ENCODE measurements at regions not wholly inside any gene's neighbourhood (a gene's known extent, or its start where the extent isn't known, plus 50 kb on each side); places are given as distances from the start of the nearest gene placed in this dataset.

DNA sequence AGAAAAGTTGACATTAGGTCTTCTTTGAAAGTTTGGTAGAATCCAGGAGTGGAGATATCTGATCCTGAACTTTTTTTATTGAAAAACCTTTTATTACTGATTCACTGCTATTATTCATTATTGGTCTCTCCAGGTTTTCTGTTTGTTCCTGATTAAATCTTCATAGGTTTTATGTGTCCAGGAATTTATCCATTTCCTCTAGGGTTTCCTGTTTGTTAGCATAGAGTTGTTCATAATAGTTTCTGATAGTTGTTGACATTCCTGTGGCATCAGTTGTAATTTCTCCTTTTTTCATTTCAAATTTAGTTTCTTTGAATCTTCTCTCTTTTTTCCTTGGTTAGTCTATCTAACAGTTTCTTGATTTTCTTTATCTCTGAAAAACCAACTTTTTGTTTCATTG is 370.3 kb downstream of the SLC6A15 start:
- DNase-seq (ENCODE audit: extremely low spot score) = no peak
- CTCF ChIA-PET = no interaction called here
- TF ChIP-seq, protein P1, sequence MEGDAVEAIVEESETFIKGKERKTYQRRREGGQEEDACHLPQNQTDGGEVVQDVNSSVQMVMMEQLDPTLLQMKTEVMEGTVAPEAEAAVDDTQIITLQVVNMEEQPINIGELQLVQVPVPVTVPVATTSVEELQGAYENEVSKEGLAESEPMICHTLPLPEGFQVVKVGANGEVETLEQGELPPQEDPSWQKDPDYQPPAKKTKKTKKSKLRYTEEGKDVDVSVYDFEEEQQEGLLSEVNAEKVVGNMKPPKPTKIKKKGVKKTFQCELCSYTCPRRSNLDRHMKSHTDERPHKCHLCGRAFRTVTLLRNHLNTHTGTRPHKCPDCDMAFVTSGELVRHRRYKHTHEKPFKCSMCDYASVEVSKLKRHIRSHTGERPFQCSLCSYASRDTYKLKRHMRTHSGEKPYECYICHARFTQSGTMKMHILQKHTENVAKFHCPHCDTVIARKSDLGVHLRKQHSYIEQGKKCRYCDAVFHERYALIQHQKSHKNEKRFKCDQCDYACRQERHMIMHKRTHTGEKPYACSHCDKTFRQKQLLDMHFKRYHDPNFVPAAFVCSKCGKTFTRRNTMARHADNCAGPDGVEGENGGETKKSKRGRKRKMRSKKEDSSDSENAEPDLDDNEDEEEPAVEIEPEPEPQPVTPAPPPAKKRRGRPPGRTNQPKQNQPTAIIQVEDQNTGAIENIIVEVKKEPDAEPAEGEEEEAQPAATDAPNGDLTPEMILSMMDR (IDR thresholded peaks at IDR 0.05; ENCODE audit: control extremely low read depth, extremely low read depth, low read depth, missing control alignments) = no peak
- POLR2A ChIA-PET = no interaction called here

DNA sequence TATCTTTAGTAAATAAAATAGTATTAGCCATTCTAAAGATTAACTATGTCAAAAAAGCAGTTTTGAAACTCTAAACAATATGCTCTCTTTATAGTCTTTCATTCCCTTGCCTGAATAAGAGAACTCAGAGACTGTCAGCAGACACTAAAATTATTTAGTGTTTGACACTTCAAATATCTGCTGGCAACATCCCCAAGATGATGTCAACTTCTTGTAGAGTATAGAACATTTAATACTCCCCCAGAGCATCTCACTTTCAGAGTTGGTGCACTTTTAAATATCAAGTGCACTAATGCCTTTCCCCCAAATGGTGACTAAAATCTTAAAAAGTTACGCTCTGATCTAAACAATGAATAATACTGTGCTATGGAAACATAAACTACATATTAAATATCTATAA is 374.9 kb downstream of the SLC6A15 start:
- ChIA-PET CTCF (no interaction called here), POLR2A (no interaction called here)

DNA sequence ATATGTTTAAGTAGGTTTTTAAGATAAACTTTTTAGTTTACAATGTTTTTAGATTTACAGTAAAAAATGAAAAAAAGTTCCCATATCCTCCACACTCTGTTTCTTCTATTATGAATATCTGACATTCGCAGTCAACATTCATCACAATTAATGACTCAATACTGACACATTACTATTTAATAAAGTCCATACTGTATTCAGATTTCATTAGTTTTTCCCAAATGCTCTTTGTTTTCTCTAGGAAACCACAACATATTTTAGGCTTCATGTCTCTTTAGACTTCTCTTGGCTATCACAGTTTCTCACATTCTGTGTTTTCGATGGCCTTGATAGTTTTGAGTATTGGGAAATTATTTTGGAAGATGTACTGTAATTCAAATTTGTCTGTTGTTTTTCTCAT is 399.8 kb downstream of the SLC6A15 start:
- DNase-seq (ENCODE audit: extremely low spot score) = no peak
- ChIA-PET CTCF (no interaction called here), POLR2A (no interaction called here)
- TF ChIP-seq, protein P1 (IDR thresholded peaks at IDR 0.05; ENCODE audit: control extremely low read depth, extremely low read depth, low read depth, missing control alignments) = no peak

More for the DNA sequence above, 374.9 kb downstream of the SLC6A15 start:
- TF ChIP-seq, protein P1 (IDR thresholded peaks at IDR 0.05; ENCODE audit: control extremely low read depth, extremely low read depth, low read depth, missing control alignments) = no peak
- no peak for DNase-seq (ENCODE audit: extremely low spot score)

DNA sequence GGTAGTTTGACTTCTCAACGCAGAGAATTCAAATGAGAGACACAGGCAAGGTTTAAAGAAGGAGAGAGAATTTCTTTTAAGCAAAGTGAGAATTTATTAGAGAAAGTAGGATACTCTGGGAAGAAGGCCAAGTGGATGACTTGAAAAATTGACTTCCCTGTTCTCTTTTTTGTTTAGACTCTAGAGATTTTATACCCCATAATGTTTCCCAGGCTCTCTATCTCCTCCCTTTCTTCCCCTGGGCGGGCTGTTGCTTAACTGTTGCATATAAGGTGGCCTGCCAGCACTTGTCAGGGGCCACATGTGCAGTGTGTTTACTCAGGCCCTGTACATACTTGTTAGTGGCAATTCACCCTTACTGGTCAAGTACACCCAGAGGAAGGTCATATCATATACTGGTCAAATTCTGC is 403.7 kb downstream of the SLC6A15 start:
- TF ChIP-seq, protein P1 (IDR thresholded peaks at IDR 0.05; ENCODE audit: control extremely low read depth, extremely low read depth, low read depth, missing control alignments) = no peak
- ChIA-PET POLR2A (no interaction called here), CTCF (no interaction called here)
- DNase-seq (ENCODE audit: extremely low spot score) = no peak

DNA sequence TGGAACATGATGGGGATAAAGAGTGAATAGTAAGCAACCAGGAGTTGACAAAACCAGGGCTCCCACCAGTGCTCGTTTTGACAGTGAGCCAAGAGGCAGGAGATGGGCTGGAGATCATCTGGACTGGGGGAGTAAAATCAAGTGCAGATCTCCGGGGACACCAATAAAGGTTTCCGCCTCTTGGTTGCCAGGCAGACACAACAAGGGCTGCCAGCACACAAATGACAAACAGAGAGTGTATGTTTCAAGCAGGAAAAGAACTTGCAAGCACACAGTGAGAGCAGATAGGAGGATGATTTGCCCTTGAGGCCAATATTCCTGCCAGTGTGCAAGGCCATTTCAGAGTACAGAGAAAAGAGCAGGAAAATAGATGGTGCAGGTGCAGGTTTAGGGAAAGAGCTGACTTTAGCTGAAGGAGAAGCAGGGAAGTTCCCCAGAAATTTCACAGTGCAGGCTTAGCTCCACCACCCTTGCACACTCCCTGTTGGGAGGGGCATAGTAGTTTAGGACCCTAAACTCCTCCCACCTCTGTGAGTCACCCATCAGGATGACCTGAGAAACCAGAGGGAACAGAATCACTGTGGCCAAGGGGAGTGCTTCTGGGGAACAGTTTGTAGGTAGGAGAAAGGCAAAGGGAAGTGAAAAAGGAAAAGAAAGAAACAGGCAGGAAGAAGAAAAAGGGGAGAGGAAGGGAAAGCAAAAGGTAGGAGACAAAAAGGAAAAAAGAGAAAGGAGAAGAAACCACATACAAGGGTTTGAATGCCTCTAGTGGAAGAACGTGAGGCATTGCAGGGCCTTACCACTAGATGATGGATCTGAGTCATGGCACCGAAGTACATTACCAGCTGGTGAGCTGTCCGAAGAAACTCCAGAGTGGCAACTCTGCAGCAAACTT is 404.4 kb downstream of the SLC6A15 start:
- DNase-seq (ENCODE audit: extremely low spot score) = no peak
- POLR2A ChIA-PET = no interaction called here
- CTCF ChIA-PET = interaction anchor here (1.0 kb wide), 1 partner anchor 11 kb away, joined by 3 read pairs; no protein-coding TSS in a partner anchor
- TF ChIP-seq, protein P1 (IDR thresholded peaks at IDR 0.05; ENCODE audit: control extremely low read depth, extremely low read depth, low read depth, missing control alignments) = no peak

DNA sequence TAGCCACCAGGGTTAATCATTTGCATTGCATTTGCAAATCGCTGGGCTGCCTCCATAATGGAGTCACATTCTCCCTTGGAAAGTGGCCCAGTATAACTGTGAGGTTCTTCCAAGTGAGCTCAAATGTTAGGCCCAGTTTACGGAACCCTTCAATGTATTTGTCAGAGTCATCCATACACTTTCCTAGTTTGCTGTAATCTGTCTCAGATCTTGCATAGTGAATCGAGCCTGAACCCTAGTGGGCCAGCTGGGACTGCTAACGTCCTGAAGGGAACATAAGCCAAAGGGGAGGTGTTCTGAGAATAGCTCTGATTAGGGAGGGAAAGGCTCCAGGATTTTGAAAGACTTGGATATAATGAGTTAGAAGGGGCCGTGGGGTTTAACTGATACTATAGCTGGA is 406.3 kb downstream of the SLC6A15 start:
- DNase-seq (ENCODE audit: extremely low spot score) = no peak
- CTCF ChIA-PET = interaction anchor here (1.3 kb wide), 2 partner anchors 681 to 1822 kb away, joined by 3 to 5 read pairs; no protein-coding TSS in a partner anchor

More for the DNA sequence above, 406.3 kb downstream of the SLC6A15 start:
- POLR2A ChIA-PET = no interaction called here
- TF ChIP-seq, protein P1 (IDR thresholded peaks at IDR 0.05; ENCODE audit: control extremely low read depth, extremely low read depth, low read depth, missing control alignments) = no peak

Measured in GM10248 (cell line).